ENCODE measurements at regions not wholly inside any gene's neighbourhood (a gene's known extent, or its start where the extent isn't known, plus 50 kb on each side); places are given as distances from the start of the nearest gene placed in this dataset.

- no peak for TF ChIP-seq SMC3 (IDR thresholded peaks at IDR 0.05)
- TF ChIP-seq CBX8 (IDR thresholded peaks at IDR 0.05), result no peak
- TF ChIP-seq, protein P1, sequence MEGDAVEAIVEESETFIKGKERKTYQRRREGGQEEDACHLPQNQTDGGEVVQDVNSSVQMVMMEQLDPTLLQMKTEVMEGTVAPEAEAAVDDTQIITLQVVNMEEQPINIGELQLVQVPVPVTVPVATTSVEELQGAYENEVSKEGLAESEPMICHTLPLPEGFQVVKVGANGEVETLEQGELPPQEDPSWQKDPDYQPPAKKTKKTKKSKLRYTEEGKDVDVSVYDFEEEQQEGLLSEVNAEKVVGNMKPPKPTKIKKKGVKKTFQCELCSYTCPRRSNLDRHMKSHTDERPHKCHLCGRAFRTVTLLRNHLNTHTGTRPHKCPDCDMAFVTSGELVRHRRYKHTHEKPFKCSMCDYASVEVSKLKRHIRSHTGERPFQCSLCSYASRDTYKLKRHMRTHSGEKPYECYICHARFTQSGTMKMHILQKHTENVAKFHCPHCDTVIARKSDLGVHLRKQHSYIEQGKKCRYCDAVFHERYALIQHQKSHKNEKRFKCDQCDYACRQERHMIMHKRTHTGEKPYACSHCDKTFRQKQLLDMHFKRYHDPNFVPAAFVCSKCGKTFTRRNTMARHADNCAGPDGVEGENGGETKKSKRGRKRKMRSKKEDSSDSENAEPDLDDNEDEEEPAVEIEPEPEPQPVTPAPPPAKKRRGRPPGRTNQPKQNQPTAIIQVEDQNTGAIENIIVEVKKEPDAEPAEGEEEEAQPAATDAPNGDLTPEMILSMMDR (IDR thresholded peaks at IDR 0.05), result no peak
- no peak for TF ChIP-seq EHMT2 (IDR thresholded peaks at IDR 0.05; ENCODE audit: low read depth)
- TF ChIP-seq RFX5 (IDR thresholded peaks at IDR 0.05), result no peak
- no peak for TF ChIP-seq MAFK (IDR thresholded peaks at IDR 0.05; ENCODE audit: partially characterized antibody)
- no peak for TF ChIP-seq JUNB (IDR thresholded peaks at IDR 0.05)
- no peak for TF ChIP-seq RAD21 (conservative IDR thresholded peaks at IDR 0.05 in 1 of 2, IDR thresholded peaks at IDR 0.05 in 1 of 2)
Observed at GRCh38 chr10:130935897-130936550, 375.5 kb downstream of the TCERG1L start.

Data from A549 (cell line).